ENCODE measurements at regions not wholly inside any gene's neighbourhood (a gene's known extent, or its start where the extent isn't known, plus 50 kb on each side); places are given as distances from the start of the nearest gene placed in this dataset.

- no peaks in the 10 kb centered on the region for H3K4me1 ChIP-seq (ENCODE audit: control insufficient read depth in 2 of 3, insufficient read depth in 2 of 3, low read depth in 1 of 3, low read length in 3 of 3)
- TF ChIP-seq CTCF (IDR thresholded peaks at IDR 0.05; ENCODE audit: borderline replicate concordance, extremely low read depth, insufficient read depth) = no peak
- no peaks in the 10 kb centered on the region for H3K27me3 ChIP-seq (ENCODE audit: control insufficient read depth, insufficient read depth, low read length)
- intact Hi-C loops (cut with DNase I) = no loop called here
- no peak overlapping the region for H3K9ac ChIP-seq (ENCODE audit: low read length in 3 of 3)
- no peaks in the 10 kb centered on the region for H3K9me3 ChIP-seq (ENCODE audit: control insufficient read depth in 2 of 3, insufficient read depth in 1 of 3, low read length in 3 of 3)
- no peak overlapping the region for H3K27ac ChIP-seq (ENCODE audit: low read depth in 2 of 2, low read length in 2 of 2)
- no peak for FAIRE-seq
- H3K36me3 ChIP-seq (ENCODE audit: control insufficient read depth in 2 of 3, insufficient read depth in 3 of 3, low read length in 3 of 3) = no peaks in the 10 kb centered on the region
- no peak overlapping the region for H3K4me3 ChIP-seq (ENCODE audit: low read length in 3 of 3)
- DNase-seq = no peak
Observed at GRCh38 chr6:67353861-67354260, 1281.2 kb upstream of the ADGRB3 start.

- Histone ChIP-seq H3K4me3 (ENCODE audit: low read length in 3 of 3) (no peak overlapping the region), H3K9ac (ENCODE audit: low read length in 3 of 3) (no peak overlapping the region), H3K4me1 (ENCODE audit: control insufficient read depth in 2 of 3, insufficient read depth in 2 of 3, low read depth in 1 of 3, low read length in 3 of 3) (no peaks in the 10 kb centered on the region), H3K36me3 (ENCODE audit: control insufficient read depth in 2 of 3, insufficient read depth in 3 of 3, low read length in 3 of 3) (no peaks in the 10 kb centered on the region), H3K27ac (ENCODE audit: low read depth in 2 of 2, low read length in 2 of 2) (no peak overlapping the region), H3K27me3 (ENCODE audit: control insufficient read depth, insufficient read depth, low read length) (no peaks in the 10 kb centered on the region), H3K9me3 (ENCODE audit: control insufficient read depth in 2 of 3, insufficient read depth in 1 of 3, low read length in 3 of 3) (no peaks in the 10 kb centered on the region)
- intact Hi-C loops (cut with DNase I) = no loop called here
- TF ChIP-seq CTCF (IDR thresholded peaks at IDR 0.05; ENCODE audit: borderline replicate concordance, extremely low read depth, insufficient read depth) = no peak
- DNase-seq (no peak), FAIRE-seq (no peak)
Observed at GRCh38 chr6:67352717-67353116, 1282.4 kb upstream of the ADGRB3 start.

- no peaks in the 10 kb centered on the region for H3K36me3 ChIP-seq (ENCODE audit: control insufficient read depth in 2 of 3, insufficient read depth in 3 of 3, low read length in 3 of 3)
- no peaks in the 10 kb centered on the region for H3K4me1 ChIP-seq (ENCODE audit: control insufficient read depth in 2 of 3, insufficient read depth in 2 of 3, low read depth in 1 of 3, low read length in 3 of 3)
- DNase-seq = no peak
- no peak overlapping the region for H3K27ac ChIP-seq (ENCODE audit: low read depth in 2 of 2, low read length in 2 of 2)
- no peaks in the 10 kb centered on the region for H3K27me3 ChIP-seq (ENCODE audit: control insufficient read depth, insufficient read depth, low read length)
- no peak overlapping the region for H3K4me3 ChIP-seq (ENCODE audit: low read length in 3 of 3)
- FAIRE-seq = no peak
- intact Hi-C loops (cut with DNase I) = no loop called here
- no peak overlapping the region for H3K9ac ChIP-seq (ENCODE audit: low read length in 3 of 3)
- no peak for TF ChIP-seq CTCF (IDR thresholded peaks at IDR 0.05; ENCODE audit: borderline replicate concordance, extremely low read depth, insufficient read depth)
- no peaks in the 10 kb centered on the region for H3K9me3 ChIP-seq (ENCODE audit: control insufficient read depth in 2 of 3, insufficient read depth in 1 of 3, low read length in 3 of 3)
Observed at GRCh38 chr6:67350729-67351128, 1284.4 kb upstream of the ADGRB3 start.

GRCh38 chr6:67345946-67346345, 1289.1 kb upstream of the ADGRB3 start:
- Histone ChIP-seq H3K4me3 (ENCODE audit: low read length in 3 of 3) (no peak overlapping the region), H3K27ac (ENCODE audit: low read depth in 2 of 2, low read length in 2 of 2) (no peak overlapping the region), H3K9me3 (ENCODE audit: control insufficient read depth in 2 of 3, insufficient read depth in 1 of 3, low read length in 3 of 3) (no peaks in the 10 kb centered on the region), H3K9ac (ENCODE audit: low read length in 3 of 3) (no peak overlapping the region), H3K27me3 (ENCODE audit: control insufficient read depth, insufficient read depth, low read length) (no peaks in the 10 kb centered on the region), H3K36me3 (ENCODE audit: control insufficient read depth in 2 of 3, insufficient read depth in 3 of 3, low read length in 3 of 3) (no peaks in the 10 kb centered on the region), H3K4me1 (ENCODE audit: control insufficient read depth in 2 of 3, insufficient read depth in 2 of 3, low read depth in 1 of 3, low read length in 3 of 3) (no peaks in the 10 kb centered on the region)
- intact Hi-C loops (cut with DNase I) = no loop called here
- FAIRE-seq (no peak), DNase-seq (no peak)
- TF ChIP-seq CTCF (IDR thresholded peaks at IDR 0.05; ENCODE audit: borderline replicate concordance, extremely low read depth, insufficient read depth) = no peak
